Ovary (tissue), 3 donors: ENCODE measurements at regions not wholly inside any gene's neighbourhood (a gene's known extent, or its start where the extent isn't known, plus 50 kb on each side); places are given as distances from the start of the nearest gene placed in this dataset.

Source experiments
- EP300 ChIP-seq: sonication (generic); formaldehyde crosslinking; IDR thresholded peaks from one replicate; pipeline ENCODE4 v1.6.1; 2017; ENCODE audit warnings: antibody characterized with exemption
- TF ChIP-seq, protein P1 (sequence below), 3 donors: fragments of 450-650 bp in 2 of 3; fragments of 200-600 bp in 1 of 3; IDR thresholded peaks; one replicate each; pipeline versions ENCODE4 v1.5.1 to v1.8.0; 2016 to 2022; ENCODE audit warnings: antibody characterized with exemption in 3 of 3, mild to moderate bottlenecking in 1 of 3
- donor health status: DM: no; HTN: no; CAD: no.

DNA sequence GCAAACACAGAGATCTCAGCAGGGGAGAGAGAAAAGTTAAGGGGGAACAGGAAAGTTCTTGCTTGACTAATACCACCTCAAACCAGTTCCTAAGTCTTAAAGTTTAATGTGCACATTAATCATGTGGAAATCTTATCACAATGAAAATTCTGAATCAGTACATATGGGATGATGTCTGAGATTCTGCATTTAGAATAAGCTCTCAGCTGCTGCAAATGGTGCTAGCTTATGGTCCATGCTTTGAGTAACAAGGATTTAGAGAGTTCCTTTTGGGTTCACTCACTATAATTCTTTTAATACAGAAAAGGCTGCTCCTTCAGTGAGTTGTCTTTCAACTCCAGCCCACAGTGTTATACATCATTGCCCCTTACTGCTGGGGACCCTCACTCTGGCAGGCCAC is 99.5 kb upstream of the THRB start:
- TF ChIP-seq EP300 = no peak
- TF ChIP-seq, protein P1, sequence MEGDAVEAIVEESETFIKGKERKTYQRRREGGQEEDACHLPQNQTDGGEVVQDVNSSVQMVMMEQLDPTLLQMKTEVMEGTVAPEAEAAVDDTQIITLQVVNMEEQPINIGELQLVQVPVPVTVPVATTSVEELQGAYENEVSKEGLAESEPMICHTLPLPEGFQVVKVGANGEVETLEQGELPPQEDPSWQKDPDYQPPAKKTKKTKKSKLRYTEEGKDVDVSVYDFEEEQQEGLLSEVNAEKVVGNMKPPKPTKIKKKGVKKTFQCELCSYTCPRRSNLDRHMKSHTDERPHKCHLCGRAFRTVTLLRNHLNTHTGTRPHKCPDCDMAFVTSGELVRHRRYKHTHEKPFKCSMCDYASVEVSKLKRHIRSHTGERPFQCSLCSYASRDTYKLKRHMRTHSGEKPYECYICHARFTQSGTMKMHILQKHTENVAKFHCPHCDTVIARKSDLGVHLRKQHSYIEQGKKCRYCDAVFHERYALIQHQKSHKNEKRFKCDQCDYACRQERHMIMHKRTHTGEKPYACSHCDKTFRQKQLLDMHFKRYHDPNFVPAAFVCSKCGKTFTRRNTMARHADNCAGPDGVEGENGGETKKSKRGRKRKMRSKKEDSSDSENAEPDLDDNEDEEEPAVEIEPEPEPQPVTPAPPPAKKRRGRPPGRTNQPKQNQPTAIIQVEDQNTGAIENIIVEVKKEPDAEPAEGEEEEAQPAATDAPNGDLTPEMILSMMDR (IDR thresholded peaks at IDR 0.05) = no peak
